PC-9 (cell line): ENCODE measurements at regions not wholly inside any gene's neighbourhood (a gene's known extent, or its start where the extent isn't known, plus 50 kb on each side); places are given as distances from the start of the nearest gene placed in this dataset.
A peak's percentile ranks its signal among the peaks of the same experiment; 100 is the strongest.

ENCODE experiments used
- BruUV-seq: library from RNA; stranded (reverse); fragments of 400-500 nt; replicated peaks from 2 replicates; lab custom pipeline; 2021; lab: Mats Ljungman, UMichigan
- CTCF ChIA-PET: fragments of 300-600 bp; sonication (Branson Sonifier 250); formaldehyde crosslinking; loops from one replicate; lab custom pipeline; 2022; ENCODE audit warnings: antibody characterized with exemption; lab: Charles Lee
- POLR2A ChIA-PET: fragments of 300-600 bp; sonication (Branson Sonifier 250); formaldehyde crosslinking; loops from one replicate; lab custom pipeline; 2022; ENCODE audit warnings: antibody characterized with exemption; ENCODE audit not compliant: unreplicated experiment; lab: Charles Lee
- DNase-seq, 2 experiments: peaks; one replicate each; pipeline versions ENCODE4 v3.0.0 to v3.0.0-alpha.2; 2015 to 2022; ENCODE audit warnings: mixed read lengths in 1 of 2
- H2AFZ ChIP-seq: fragments of 200-600 bp; sonication (generic); 2 replicates; pipeline ENCODE4 v1.8.1; 2017; ENCODE audit warnings: antibody characterized with exemption
- H3F3A ChIP-seq: fragments of 200-600 bp; sonication (generic); 2 replicates; pipeline ENCODE4 v1.8.1; 2017; ENCODE audit warnings: antibody characterized with exemption, mild to moderate bottlenecking, low read depth; ENCODE audit not compliant: insufficient read depth
- H3K27ac ChIP-seq: fragments of 200-600 bp; sonication (generic); 2 replicates; pipeline ENCODE4 v1.6.1; 2016; ENCODE audit warnings: mixed run types
- H3K27me3 ChIP-seq: fragments of 200-600 bp; sonication (generic); 2 replicates; pipeline ENCODE4 v1.6.1; 2016; ENCODE audit warnings: low read depth, mixed run types; ENCODE audit not compliant: insufficient read depth
- H3K36me3 ChIP-seq: fragments of 200-600 bp; sonication (generic); 2 replicates; pipeline ENCODE4 v1.6.1; 2016; ENCODE audit warnings: low read depth, mixed run types
- H3K4me1 ChIP-seq: fragments of 200-600 bp; sonication (generic); replicated peaks from 2 replicates; pipeline ENCODE4 v1.6.1; 2016; ENCODE audit warnings: mixed run types; ENCODE audit not compliant: insufficient read depth
- H3K4me2 ChIP-seq: fragments of 200-600 bp; sonication (generic); 2 replicates; pipeline ENCODE4 v1.6.1; 2017; ENCODE audit warnings: mixed run types
- H3K4me3 ChIP-seq: fragments of 200-600 bp; sonication (generic); 2 replicates; pipeline ENCODE4 v1.6.1; 2016; ENCODE audit warnings: mixed run types
- H3K79me2 ChIP-seq: fragments of 200-600 bp; sonication (generic); 2 replicates; pipeline ENCODE4 v1.6.1; 2017; ENCODE audit warnings: low read depth, mixed run types
- H3K9me2 ChIP-seq: fragments of 200-600 bp; sonication (generic); 2 replicates; pipeline ENCODE4 v1.8.1; 2017; ENCODE audit warnings: mild to moderate bottlenecking; ENCODE audit not compliant: insufficient read depth
- H3K9me3 ChIP-seq: fragments of 200-600 bp; sonication (generic); 2 replicates; pipeline ENCODE4 v1.8.1; 2016; ENCODE audit warnings: low read depth; ENCODE audit not compliant: insufficient read depth
- H4K20me1 ChIP-seq: fragments of 200-600 bp; sonication (generic); 2 replicates; pipeline ENCODE4 v1.8.1; 2017; ENCODE audit not compliant: insufficient read depth
- CTCF ChIP-seq: fragments of 200-600 bp; sonication (generic); conservative IDR thresholded peaks from 2 replicates; pipeline ENCODE4 v1.6.1; 2017; ENCODE audit warnings: mixed run types, antibody characterized with exemption, mild to moderate bottlenecking, moderate library complexity
- EZH2 ChIP-seq: fragments of 200-600 bp; sonication (generic); IDR thresholded peaks from 2 replicates; pipeline ENCODE4 v1.8.0; 2017; ENCODE audit warnings: antibody characterized with exemption, low read depth
- intact Hi-C: fragments of 100-400 bp; cut with micrococcal nuclease; formaldehyde crosslinking; loops from one replicate; pipeline ENCODE4 v1.10.0; 2022; ENCODE audit not compliant: unreplicated experiment

- ChIA-PET POLR2A (no interaction called here), CTCF (no interaction called here)
- Histone ChIP-seq H3F3A (no peaks in the 10 kb centered on the region), H3K27ac (no peak overlapping the region), H4K20me1 (no peaks in the 10 kb centered on the region), H3K4me3 (no peak overlapping the region), H2AFZ (no peak overlapping the region), H3K36me3 (no peaks in the 10 kb centered on the region), H3K4me1 (no peaks in the 10 kb centered on the region), H3K4me2 (no peak overlapping the region), H3K9me3 (no peaks in the 10 kb centered on the region), H3K27me3 (peaks cover 54% of the 10 kb centered on the region), H3K79me2 (no peaks in the 10 kb centered on the region), H3K9me2 (no peaks in the 10 kb centered on the region; the same call in 1 of the 2 replicates)
- no peak for DNase-seq
- no peak for TF ChIP-seq EZH2
- TF ChIP-seq CTCF = no peak
- no TSS peak for BruUV-seq
- intact Hi-C loops = loop anchor here (10.0 kb wide), 1 partner anchor 131 kb away; no protein-coding TSS in a partner anchor
These were observed 141.7 kb upstream of the TWIST2 start for GRCh38 chr2:238706163-238706562.

GRCh38 chr2:238706673-238707072, 141.2 kb upstream of the TWIST2 start:
- H3K79me2 ChIP-seq = no peaks in the 10 kb centered on the region
- H3K9me2 ChIP-seq = no peaks in the 10 kb centered on the region; the same call in 1 of the 2 replicates
- H3K4me3 ChIP-seq = no peak overlapping the region
- no peaks in the 10 kb centered on the region for H3K4me1 ChIP-seq
- no peak overlapping the region for H2AFZ ChIP-seq
- TF ChIP-seq EZH2 = no peak
- TF ChIP-seq CTCF = peak; percentile 69
- no peaks in the 10 kb centered on the region for H3K9me3 ChIP-seq
- no peaks in the 10 kb centered on the region for H3F3A ChIP-seq
- CTCF ChIA-PET = interaction anchor here (0.7 kb wide), 1 partner anchor 11 kb away, joined by 4 read pairs; no protein-coding TSS in a partner anchor
- no TSS peak for BruUV-seq
- H3K27ac ChIP-seq = no peak overlapping the region
- H4K20me1 ChIP-seq = no peaks in the 10 kb centered on the region
- no peaks in the 10 kb centered on the region for H3K36me3 ChIP-seq
- POLR2A ChIA-PET = no interaction called here
- H3K4me2 ChIP-seq = no peak overlapping the region
- DNase-seq = no peak
- intact Hi-C loops = loop anchor here (10.0 kb wide), 1 partner anchor 132 kb away; no protein-coding TSS in a partner anchor
- peaks cover 49% of the 10 kb centered on the region for H3K27me3 ChIP-seq

DNA sequence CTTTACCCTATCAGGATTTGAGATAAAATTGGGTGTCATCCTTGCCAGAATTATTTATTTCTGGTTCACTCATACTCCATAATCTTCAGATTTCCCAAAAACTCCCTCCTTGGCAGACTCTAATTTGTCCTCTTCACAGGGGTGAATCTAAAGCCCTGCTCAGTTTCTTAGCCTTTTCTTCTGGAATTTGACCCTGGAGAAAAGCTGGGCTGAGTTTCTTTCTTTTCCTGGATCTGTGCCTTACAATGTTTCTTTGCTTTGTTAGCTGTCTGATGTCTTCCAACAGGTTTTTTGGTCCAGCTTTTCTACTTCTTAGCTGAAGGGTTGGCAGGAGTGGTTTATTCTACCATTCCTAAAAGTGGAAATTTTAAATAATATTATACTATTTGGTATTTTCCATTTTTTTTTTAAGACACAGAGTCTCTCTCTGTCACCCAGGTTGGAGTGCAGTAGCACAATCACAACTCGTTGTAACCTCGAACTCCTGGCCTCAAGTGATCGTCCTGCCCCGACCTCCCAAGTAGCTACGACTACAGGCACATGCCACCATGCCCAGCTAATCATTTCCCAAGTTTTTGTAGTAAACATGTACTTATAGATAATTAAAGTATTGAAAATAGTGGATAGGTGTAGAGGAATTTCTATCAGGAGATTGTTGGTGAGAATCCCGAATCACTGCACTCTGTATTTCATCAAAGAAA, 138.4 kb upstream of the TWIST2 start:
- no peaks in the 10 kb centered on the region for H3K4me1 ChIP-seq
- H3K27ac ChIP-seq = no peak overlapping the region
- intact Hi-C loops = loop anchor here (10.0 kb wide), 1 partner anchor 135 kb away; no protein-coding TSS in a partner anchor
- H2AFZ ChIP-seq = no peak overlapping the region
- H3K9me2 ChIP-seq = no peaks in the 10 kb centered on the region; the same call in 1 of the 2 replicates
- no peaks in the 10 kb centered on the region; the same call in 1 of the 2 replicates for H3F3A ChIP-seq
- no peak overlapping the region for H3K4me3 ChIP-seq
- ChIA-PET CTCF (interaction anchor here (0.7 kb wide), 2 partner anchors 10 to 318 kb away, joined by 3 to 4 read pairs; no protein-coding TSS in a partner anchor), POLR2A (no interaction called here)
- no peaks in the 10 kb centered on the region for H3K36me3 ChIP-seq
- no peak for DNase-seq
- H4K20me1 ChIP-seq = no peaks in the 10 kb centered on the region
- TF ChIP-seq CTCF = no peak
- no peak for TF ChIP-seq EZH2
- no peak overlapping the region for H3K4me2 ChIP-seq
- peaks cover 34% of the 10 kb centered on the region for H3K27me3 ChIP-seq
- H3K79me2 ChIP-seq = no peaks in the 10 kb centered on the region
- no TSS peak for BruUV-seq
- no peaks in the 10 kb centered on the region for H3K9me3 ChIP-seq
